HK-2 (cell line): ENCODE measurements at regions not wholly inside any gene's neighbourhood (a gene's known extent, or its start where the extent isn't known, plus 50 kb on each side); places are given as distances from the start of the nearest gene placed in this dataset.
"Not testable (repeated sequence)": the region's sequence is repeated elsewhere in the genome, so short reads cannot be mapped to it uniquely, and the experiment has no call there.

Experiments used
- DNase-seq: peaks from one replicate; pipeline ENCODE4 v3.0.0-alpha.2; 2018; ENCODE audit not compliant: unreplicated experiment

DNA sequence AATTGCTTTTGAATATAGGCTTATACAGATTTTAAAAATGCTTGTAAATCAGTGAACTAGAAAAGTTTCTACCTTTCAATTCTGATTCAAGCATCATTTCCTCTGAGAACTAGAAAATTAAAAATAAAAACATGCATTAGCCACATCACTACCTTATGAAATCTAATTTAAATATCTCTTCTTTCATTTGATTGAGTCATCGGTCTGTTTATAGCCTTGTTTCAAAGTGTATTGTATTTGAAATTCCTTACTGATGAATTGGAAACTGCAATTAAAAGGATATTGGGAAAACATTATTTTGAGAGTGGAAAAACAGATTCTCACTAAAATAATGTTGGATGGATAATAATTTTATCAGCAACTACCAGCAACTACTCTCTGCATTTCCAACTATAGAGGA, 717.7 kb upstream of the FAM98A start:
- no peak for DNase-seq

DNA sequence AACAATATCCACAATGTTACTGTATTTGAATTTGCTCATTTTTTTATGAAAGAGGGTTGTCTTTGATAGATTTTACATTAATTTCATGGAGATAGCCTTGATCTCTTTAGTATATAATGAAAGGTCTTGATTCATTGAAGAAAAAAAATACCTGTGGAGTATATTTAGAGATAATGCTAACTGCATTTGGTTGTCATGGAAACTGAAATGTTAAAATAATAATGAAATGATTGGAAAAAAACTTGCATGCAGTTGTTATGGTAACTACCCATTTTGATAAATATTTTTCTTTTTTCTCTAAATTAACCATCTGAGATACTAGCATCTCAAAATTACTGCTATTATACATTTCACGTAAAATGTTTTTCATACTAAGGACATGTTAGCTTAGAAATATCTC, 712.7 kb upstream of the FAM98A start:
- no peak for DNase-seq

DNA sequence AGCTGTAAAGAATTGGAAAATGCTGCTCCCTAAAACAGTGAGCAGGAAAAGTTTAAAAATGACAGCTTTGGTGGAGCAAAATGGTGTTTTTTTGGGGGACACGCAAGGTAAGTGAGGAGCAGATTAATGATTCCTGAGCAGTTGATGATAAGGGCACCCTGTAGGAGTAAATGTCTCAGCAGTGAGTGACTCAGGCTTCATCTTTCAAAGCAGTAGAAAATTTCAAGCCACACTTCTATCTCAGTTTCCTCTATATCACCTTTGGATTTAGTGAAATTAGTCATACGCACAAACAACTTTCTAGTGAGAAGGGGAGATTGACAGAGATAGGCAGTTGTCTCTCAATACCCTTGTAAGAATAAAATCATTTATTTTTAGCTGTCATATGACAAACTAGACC, 709.0 kb upstream of the FAM98A start:
- DNase-seq: no peak

DNA sequence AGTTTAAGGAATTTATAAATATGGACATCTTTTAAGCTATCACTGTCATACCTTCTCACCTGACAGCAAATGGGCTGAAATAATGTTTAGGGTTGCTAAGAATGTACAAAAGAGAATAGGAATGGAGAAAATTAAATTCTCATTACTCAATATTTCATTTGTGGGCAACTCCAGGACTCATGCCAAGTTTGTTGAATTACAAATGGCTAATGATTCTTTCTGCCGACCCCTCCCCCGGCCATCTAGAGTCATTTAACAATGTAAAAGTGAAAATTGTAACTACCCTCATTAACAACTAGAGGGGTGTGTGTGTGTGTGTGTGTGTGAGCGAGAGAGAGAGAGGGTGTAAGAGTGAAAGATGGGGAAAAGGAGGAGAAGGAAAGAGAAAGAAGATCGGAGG, 708.5 kb upstream of the FAM98A start:
- DNase-seq: no peak

DNA sequence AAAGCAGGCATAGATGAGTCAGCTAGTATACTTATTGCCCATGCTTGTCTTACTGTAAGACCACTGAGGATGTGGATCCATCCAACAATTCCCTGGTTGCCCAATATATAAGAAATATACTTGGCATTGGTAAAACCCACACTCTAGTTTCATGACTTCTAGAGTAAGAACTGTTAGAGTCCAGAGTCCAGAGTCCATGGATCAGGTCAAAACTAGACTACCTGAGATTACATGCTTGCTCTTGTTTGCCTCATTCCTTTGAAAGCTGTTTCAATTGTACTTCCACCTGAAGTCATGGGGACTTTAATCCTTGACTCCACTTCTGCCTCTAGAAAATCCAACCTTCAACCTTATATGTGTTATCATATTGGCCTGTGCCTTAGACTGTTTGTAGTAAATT, 707.6 kb upstream of the FAM98A start:
- no peak for DNase-seq

DNA sequence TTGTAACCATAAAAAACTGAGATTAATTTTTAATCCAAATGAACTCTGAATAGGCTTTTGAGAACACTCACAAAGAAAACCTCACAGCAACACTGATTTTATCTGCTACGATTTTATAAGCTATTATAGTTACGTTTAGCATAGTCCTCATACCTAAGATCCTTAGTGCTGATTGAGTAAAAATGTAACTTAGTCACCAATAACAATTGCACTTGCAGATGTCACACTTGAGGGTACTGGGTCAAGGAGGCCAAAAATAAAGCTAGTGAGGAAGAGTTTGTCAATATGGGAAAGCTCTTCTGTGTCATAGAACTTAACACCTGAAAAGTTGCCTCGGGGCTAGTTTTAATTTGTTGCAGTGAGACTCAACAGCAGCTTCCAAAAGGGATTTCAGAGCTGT, 706.5 kb upstream of the FAM98A start:
- no peak for DNase-seq

DNA sequence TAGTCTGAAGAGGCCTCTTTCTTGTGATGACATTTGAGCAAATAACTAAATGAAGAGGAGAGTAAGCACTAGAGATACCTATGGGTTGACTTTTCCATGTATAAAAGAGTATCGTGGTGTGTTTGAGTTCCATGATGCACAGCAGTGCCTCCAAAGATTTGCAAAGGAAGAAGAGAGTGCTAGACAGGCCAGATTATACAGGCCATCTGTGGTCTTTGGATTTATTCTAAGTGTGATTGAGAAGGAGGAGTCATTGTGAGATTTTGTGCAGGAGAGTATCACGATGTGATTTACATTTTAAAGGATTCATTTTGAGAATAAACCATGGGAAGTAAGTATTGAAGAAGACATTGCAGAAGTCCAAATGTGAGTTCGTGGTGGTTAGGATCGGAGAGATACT, 695.9 kb upstream of the FAM98A start:
- DNase-seq: no peak

DNA sequence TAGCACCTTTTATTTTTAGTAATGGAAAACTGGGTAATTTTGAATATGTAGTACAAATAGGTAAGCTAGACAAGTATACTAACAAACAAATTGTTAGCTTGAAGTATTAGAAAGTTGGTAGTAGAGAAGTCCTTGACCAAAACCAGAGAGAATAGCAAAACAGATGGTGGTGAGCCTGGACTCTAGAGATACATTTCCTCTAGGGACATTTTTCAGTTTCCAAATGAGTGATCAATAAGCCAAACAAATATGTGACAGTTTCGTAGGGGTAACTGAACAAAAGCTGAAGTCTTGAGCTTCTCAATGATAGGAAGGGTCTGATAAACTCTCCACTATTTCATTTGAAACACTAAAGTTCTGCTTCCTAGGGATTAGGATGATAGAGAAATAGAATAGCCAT, 692.0 kb upstream of the FAM98A start:
- DNase-seq: no peak

DNA sequence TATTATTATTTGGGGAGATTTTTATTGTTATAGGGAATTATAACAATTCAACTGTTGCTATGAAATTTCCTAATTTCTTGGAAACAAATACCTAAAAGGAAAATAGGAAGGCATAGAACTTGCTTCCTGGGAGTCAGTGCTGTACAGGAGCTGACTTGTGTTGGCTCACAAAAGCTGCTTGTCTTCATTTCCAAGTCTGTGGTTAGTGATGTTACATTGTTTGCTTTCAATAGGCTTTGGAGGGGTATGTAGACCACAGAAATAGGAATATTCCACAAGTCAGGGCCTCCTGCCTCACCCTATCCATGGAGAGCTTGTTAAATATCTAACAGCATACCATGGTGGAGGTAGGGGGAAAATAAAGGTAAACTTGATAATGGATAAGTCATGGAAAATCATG, 688.9 kb upstream of the FAM98A start:
- DNase-seq: no peak

DNA sequence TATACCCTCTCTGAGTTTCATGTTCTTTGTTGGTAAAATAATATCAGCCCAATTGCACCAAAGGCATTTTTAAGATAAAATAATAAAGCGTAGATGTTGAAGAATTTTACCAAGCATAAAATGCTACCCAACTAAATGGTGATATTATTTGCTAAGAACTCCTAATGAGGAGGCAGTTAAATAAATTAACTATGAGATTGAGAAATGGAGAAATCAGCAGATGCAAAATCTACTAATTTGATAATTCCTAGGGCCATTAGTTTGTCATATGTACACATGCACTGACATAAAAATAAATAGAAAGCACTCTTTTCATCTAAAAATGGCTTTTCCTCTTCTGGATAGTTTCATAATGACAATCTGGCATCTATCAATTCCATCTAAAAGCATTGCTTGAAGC, 681.5 kb upstream of the FAM98A start:
- no peak for DNase-seq

DNA sequence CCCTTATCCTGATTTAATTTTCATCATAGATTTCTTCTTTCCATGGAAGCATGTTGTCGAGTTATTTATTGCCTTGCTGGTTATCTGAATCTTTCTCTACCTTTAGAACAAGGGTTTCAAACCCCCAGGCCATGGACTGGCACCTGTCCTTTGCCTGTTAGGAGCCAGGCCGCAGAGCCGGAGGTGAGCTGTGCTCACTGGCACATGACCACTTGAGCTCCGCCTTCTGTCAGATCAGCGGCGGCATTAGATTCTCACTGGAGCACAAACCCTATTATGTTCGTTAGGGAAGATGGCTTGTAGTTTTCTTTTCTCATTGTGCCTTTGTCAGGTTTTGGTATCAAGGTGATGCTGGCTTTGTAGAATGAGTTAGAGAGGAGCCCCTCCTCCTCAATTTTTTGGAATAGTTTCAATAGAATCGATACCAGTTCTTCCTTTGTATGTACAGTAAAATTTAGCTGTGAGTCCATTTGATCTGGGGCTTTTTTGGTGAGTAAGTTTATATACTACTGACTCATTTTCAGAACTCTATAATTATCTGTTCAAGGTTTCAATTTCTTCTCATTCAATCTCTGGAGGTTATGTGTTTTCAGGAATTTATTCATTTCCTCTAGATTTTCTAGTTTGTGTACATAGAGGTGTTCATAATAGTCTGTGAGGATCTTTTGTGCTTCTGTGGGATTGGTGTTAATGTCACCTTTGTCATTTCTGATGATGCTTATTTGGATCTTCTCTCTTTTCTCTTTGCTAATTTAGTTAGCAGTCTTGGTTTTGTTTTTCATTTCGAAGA, 668.0 kb upstream of the FAM98A start:
- DNase-seq: no peak

DNA sequence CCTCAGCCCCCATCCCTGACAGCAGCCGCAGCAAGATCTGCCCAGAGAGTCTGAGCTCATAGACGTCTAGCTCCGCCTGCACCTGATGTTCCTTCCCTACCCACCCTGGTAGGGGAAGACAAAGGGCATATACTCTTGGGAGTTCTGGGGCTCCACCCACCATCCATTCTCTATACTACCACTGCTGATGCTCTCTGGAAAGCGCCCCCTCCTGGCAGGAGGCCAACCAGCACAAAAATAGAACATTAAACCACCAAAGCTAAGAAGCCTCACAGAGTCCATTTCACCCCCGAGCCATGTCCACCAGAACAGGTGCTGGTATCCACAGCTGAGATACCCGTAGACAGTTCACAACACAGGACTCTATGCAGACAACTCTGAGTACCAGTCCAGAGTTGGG, 662.6 kb upstream of the FAM98A start:
- no peak for DNase-seq

DNA sequence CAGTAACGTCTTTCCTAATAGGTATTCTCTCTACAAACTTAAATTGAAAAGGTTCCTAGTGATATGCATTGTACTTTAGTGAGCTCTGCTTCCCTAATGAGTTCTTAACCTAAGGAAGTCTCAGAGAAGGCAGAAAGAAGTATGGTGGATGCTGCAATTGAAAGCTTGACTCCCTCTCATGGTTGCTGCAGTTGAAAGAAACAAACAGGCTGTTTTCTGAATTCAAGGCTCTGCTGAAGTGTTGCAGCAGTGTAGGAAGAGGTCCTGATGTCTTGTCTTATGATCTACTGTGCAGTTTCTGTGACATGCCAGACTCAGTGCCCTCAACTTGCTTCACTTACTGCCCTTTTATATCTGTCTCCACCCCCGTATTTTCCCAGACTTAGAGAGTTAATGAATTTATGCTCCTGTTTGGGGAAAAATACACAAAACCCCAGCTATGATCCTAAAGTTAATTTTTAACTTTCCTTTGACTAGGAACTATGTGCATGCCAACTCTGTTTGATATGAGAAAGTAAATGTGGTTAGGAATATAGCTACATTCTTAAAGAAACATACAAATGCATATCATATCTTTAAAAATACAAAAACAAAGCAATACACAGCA, 655.3 kb upstream of the FAM98A start:
- DNase-seq: no peak

DNA sequence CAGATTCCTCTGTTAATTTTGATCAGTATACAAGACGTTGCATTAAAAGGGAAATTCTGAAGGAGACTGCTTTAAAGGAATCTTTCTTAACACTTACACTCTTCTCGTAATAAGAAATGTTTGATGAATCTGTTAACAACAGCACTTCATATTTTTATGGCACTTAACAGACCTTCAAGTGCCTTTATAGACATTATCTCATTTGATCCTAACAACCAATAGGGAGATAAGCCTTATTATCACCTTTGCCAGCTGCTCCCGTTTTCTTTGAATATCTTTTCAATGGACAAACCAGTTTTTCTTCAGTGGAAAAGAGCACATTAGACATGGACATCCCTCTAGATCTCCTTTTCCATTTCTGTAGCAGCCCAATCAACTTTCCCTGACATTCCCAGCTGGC, 653.0 kb upstream of the FAM98A start:
- no peak for DNase-seq

DNA sequence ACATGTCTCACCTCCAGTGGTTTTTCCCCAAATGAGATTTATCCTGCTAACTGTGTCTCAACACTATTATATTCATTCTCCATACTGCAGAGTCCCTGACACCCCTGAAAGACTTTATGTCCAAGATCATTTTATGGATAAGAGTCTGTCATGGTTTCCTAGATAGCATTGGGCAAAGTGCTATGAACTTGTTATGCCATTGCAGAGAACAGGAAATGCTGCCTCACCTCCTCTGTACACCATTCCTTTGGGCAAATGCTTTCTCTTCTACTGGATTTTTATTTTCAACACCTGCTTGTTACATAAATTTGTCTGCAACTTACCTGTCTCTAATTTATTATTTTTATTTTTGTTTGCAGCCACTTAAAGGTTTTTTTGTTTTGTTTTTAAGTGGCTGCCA, 652.5 kb upstream of the FAM98A start:
- DNase-seq: no peak

DNA sequence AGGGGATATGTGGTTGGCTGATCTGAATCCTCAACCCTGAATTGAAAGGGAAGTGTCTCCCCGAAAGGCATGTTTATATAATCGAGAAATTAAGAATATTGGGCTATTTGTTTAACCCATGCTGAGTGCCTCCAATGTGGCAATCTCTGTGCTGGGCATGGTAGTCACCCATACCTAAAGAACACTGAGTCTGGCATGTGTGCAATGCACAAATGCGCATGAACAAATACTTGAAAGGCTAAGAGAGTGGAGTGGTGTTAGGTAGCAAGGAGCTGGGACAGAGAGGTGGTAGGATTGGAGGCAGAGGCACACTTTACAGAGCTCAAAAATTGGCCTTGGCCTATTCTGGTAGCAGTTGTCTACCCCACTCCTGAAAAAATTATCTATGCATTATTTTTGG, 645.1 kb upstream of the FAM98A start:
- no peak for DNase-seq

DNA sequence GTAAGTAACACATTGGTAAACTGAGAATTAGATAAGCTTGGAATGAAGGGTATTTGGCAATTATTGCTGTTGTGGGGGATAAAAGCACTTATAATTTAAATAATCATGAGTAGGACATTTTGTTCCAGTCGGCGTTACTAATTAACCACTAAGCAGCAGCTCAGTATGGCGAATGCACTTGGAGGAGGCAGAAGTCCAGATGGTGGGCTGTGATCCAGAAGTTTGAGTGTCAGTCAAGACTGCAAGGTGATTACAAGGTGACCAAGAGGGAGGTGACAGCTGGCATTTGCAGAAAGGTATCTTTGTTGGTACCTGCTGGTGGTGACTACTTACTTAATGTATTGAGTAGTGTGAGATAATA, 643.6 kb upstream of the FAM98A start:
- no peak for DNase-seq

DNA sequence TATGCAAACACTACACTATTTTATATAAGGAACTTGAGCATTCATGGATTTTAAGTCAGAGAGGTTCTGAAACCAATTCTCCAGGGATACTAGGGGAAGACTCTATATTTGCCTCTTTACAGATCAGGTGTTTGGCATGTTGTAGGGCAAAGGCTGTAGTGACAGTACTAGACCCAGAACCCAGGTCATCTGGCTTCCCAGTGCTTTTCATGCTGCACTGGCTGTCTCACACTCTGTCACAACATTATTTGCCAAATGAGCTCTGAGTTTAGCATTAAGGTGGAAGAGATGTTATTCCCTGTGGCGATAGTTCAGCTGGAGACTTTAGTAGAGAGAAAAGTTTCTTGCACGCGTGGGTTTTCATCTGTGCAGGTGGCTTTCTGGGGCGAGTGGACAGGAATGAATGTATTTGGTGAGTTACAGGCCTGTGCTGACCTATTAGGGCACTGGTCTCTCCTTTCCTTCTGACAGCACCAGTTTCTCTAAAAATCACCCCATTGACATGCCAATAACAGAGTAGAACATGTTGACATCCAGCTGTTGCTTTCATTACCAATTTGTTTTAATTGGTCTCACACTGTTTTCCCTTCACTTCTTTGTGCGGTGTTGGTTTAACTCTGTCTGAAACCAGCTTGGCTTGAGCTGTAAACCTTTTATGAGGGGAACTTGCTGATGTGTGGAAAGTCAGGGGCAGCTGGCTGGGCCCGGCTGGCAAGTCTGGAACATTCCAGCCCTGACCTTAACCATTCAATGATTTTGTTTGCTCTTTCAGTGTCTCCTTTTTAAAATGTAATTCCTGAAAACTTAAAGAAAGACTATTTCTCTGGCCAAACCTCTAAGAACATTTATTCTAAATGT, 643.0 kb upstream of the FAM98A start:
- DNase-seq: no peak

DNA sequence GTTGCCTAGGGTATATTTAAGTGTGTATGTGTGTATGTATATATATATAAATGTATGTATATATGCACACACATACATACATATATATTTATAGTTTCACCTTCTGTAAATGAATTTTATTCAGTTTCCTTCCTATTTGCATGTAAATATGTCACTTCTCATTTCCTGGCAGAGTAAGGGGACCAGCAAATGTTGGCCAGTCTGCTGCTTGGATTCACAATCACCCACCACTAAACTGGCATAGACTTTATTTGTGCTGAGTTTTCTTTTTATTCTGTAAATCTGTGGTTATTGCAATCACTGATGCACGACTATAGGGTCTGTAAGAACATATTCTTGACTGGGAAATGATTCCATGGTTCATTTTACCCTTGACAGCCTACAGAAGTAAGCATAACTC, 640.4 kb upstream of the FAM98A start:
- DNase-seq: no peak

DNA sequence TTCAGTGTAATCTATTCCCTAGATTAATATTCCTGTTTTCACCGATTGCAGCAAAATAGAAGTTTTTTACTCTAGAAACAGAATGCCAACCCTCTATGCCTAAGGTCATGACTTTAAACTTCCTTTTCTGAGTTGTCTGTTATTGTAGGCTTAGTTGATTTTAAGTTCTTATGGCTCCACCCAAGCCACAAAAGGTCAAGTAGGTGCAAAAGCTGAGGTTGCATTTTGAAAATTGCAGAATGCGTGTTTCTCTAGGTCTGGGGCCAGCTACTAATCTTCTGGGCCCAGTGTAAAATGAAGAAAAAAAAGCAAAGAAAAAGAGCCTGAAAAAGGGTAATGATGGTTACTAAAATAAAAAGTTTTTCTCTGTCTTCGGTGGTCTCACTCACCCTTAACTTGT, 635.7 kb upstream of the FAM98A start:
- no peak for DNase-seq

DNA sequence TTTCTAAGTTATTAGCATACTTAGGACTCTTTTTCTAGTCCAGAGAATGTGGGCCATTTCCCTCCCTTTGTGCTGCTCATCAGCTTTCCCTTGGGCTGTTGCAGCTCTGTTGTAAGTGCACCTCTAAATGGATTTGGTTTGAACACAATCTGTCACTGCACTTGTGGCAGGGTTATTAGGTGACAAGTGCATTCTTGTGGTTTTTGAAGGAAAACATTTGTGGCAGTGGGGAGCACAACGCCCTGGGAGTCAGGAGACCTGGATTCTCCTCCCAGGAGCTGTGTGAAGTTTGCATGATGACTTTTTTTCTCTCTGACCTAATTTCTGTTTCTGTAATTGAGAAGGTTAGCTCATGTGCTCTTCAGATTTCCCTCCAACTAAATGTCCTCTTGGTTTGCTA, 630.9 kb upstream of the FAM98A start:
- peak; percentile 9 for DNase-seq

DNA sequence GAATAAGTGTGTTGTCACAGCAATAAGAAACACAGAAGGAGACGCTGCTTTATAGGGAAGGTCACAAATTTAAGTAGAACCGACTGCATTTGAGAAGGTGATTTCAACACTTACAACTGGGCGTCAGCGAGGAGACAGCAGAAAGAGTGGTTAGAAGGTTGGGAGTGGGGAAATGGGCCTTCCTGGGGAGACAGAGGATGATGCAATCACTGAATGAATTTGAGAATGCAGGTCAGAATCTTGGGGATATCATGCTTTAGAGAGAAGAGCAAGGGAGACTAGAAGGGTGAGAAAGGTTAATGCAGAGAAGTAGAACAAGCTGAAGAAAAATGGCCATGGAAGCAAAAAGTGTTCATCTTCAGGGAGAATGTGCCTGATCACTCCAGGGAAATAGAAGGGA, 616.1 kb upstream of the FAM98A start:
- DNase-seq: no peak

DNA sequence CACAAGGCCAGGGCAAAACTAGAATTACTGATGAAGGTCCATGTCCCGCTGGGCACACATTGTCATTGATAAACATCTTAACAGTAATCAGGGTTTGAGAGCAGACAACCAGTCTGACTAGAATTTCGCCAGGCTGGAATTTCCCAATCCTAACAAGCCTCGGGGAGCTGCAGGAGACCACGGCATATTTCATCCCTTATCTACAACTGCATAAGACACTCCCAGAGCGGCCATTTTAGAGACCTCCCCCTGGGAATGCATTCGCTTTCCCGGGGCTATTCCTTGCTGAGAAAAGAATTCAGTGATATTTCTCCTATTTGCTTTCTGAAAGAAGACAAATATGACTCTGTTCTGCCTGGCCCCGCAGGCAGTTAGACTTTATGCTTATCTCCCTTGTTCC, 611.3 kb upstream of the FAM98A start:
- DNase-seq: not testable (repeated sequence)
